PC-3 (cell line): ENCODE measurements at regions not wholly inside any gene's neighbourhood (a gene's known extent, or its start where the extent isn't known, plus 50 kb on each side); places are given as distances from the start of the nearest gene placed in this dataset.

ENCODE experiments used
- ATAC-seq: fragments of 200-7000 bp; cut with Tn5 transposase; 2 replicates; pipeline ENCODE4 v1.9.1; 2020; ENCODE audit warnings: mild to moderate bottlenecking, moderate library complexity
- BruUV-seq: library from RNA; stranded (reverse); fragments of 400-500 nt; replicated peaks from 2 replicates; lab custom pipeline; 2021; lab: Mats Ljungman, UMichigan
- CTCF ChIA-PET: fragments of 300-600 bp; sonication (Branson Sonifier 250); formaldehyde crosslinking; loops from one replicate; lab custom pipeline; 2022; ENCODE audit warnings: antibody characterized with exemption; lab: Charles Lee
- POLR2A ChIA-PET: fragments of 300-600 bp; sonication (Branson Sonifier 250); formaldehyde crosslinking; loops from one replicate; lab custom pipeline; 2022; ENCODE audit warnings: antibody characterized with exemption; ENCODE audit not compliant: unreplicated experiment; lab: Charles Lee
- DNase-seq: peaks from one replicate; pipeline ENCODE4 v3.0.0-alpha.2; 2015
- H2AFZ ChIP-seq: fragments of 300-600 bp; sonication (generic); 2 replicates; pipeline ENCODE4 v1.6.0; 2016; ENCODE audit warnings: antibody characterized with exemption, low read length
- H3F3A ChIP-seq: fragments of 300-600 bp; sonication (generic); one replicate; pipeline ENCODE4 v1.6.0; 2017; ENCODE audit warnings: antibody characterized with exemption, low read length, control low read depth, mild to moderate bottlenecking; ENCODE audit not compliant: unreplicated experiment
- H3K27ac ChIP-seq: fragments of 300-600 bp; sonication (generic); 2 replicates; pipeline ENCODE4 v1.5.1; 2016; ENCODE audit warnings: mild to moderate bottlenecking, low read length
- H3K27me3 ChIP-seq: fragments of 300-600 bp; sonication (generic); 2 replicates; pipeline ENCODE4 v1.6.1; 2016; ENCODE audit warnings: low read length, mixed read lengths
- H3K36me3 ChIP-seq: fragments of 300-600 bp; sonication (generic); 2 replicates; pipeline ENCODE4 v1.6.1; 2016; ENCODE audit warnings: low read depth, mixed run types, low read length, mixed read lengths
- H3K4me1 ChIP-seq: fragments of 300-600 bp; sonication (generic); 2 replicates; pipeline ENCODE4 v1.5.1; 2016; ENCODE audit warnings: low read length; ENCODE audit not compliant: insufficient read depth
- H3K4me2 ChIP-seq: fragments of 300-600 bp; sonication (generic); 2 replicates; pipeline ENCODE4 v1.6.0; 2016; ENCODE audit warnings: low read length
- H3K4me3 ChIP-seq: fragments of 300-600 bp; sonication (generic); 2 replicates; pipeline ENCODE4 v1.5.1; 2016; ENCODE audit warnings: mild to moderate bottlenecking, low read length, mixed read lengths
- H3K79me2 ChIP-seq: fragments of 300-600 bp; sonication (generic); 2 replicates; pipeline ENCODE4 v1.6.1; 2017; ENCODE audit warnings: low read length, mixed read lengths
- H3K9ac ChIP-seq: fragments of 300-600 bp; sonication (generic); 2 replicates; pipeline ENCODE4 v1.6.0; 2016; ENCODE audit warnings: mild to moderate bottlenecking, low read length
- H3K9me2 ChIP-seq: fragments of 300-600 bp; sonication (generic); replicated peaks from 2 replicates; pipeline ENCODE4 v1.6.1; 2016; ENCODE audit warnings: mixed run types, low read length, mixed read lengths
- H3K9me3 ChIP-seq: fragments of 300-600 bp; sonication (generic); 2 replicates; pipeline ENCODE4 v1.6.1; 2016; ENCODE audit warnings: low read length, mixed read lengths
- H4K20me1 ChIP-seq: fragments of 300-600 bp; sonication (generic); 2 replicates; pipeline ENCODE4 v1.6.1; 2016; ENCODE audit warnings: low read length, mixed read lengths
- EZH2 ChIP-seq: fragments of 300-600 bp; sonication (generic); IDR thresholded peaks from one replicate; pipeline ENCODE4 v1.6.1; 2017; ENCODE audit warnings: antibody characterized with exemption, mild to moderate bottlenecking, low read length; ENCODE audit not compliant: unreplicated experiment
- EZH2phosphoT487 ChIP-seq: fragments of 300-600 bp; sonication (generic); IDR thresholded peaks from 2 replicates; pipeline ENCODE4 v1.6.1; 2018; ENCODE audit warnings: mild to moderate bottlenecking, antibody characterized with exemption, low read length, borderline replicate concordance
- intact Hi-C: fragments of 100-400 bp; cut with micrococcal nuclease; formaldehyde crosslinking; loops from 2 replicates; pipeline ENCODE4 v1.9.0; 2023
- TF ChIP-seq, protein P1 (sequence below): fragments of 300-600 bp; sonication (generic); conservative IDR thresholded peaks from 2 replicates; pipeline ENCODE4 v1.5.1; 2017; ENCODE audit warnings: antibody characterized with exemption, low read depth, mild to moderate bottlenecking, low read length

DNA sequence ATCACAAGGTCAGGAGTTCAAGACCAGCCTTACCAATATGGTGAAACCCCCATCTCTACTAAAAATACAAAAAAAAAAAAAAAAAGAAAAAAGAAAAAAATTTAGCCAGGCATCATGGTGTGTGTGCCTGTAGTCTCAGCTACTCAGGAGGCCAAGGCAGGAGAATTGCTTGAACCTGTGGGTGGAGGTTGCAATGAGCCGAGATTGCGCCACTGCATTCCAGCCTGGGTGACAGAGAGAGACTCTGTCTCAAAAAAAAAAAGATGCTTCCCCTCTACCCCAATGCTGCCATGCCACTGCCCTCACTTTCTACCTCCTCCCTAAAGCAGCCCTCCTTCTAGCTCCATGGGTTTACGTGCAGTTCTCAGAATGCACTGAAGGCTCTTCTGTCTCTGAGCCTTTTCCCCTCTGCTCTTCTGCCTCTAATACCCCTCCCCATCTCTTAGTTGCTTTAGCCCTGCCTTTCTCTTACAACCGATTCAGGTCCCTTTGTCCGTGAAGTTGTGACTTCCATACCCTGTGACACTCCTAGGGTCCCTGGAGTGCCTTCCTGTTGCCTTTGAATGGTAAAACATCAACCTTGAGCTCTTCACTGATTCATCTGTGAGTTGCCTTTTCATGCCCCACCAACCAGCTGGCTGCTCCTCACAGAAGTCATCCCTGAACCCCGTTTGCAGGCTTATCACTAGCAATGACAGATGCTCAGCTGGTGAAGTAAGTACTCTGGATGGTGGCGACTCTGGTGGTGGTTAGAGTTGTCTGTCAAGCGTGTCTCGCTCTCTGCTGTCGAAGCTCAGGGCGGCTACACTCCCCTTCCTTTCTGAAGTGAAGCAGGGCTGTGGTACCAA lies 234.9 kb downstream of the RHOU start:
- Histone ChIP-seq H3K27me3 (peaks cover 66% of the 10 kb centered on the region), H3K36me3 (no peaks in the 10 kb centered on the region), H4K20me1 (no peaks in the 10 kb centered on the region), H3K9me3 (no peaks in the 10 kb centered on the region), H3K4me3 (no peak overlapping the region), H3K9ac (no peak overlapping the region), H3K79me2 (no peaks in the 10 kb centered on the region), H3K27ac (no peak overlapping the region), H3K4me2 (no peak overlapping the region), H2AFZ (no peak overlapping the region), H3K9me2 (no peaks in the 10 kb centered on the region), H3K4me1 (no peaks in the 10 kb centered on the region), H3F3A (no peaks in the 10 kb centered on the region)
- no peak for DNase-seq
- BruUV-seq: no TSS peak
- ChIA-PET CTCF (no interaction called here), POLR2A (no interaction called here)
- no peak for ATAC-seq
- TF ChIP-seq EZH2 (no peak), EZH2phosphoT487 (no peak)
- TF ChIP-seq, protein P1, sequence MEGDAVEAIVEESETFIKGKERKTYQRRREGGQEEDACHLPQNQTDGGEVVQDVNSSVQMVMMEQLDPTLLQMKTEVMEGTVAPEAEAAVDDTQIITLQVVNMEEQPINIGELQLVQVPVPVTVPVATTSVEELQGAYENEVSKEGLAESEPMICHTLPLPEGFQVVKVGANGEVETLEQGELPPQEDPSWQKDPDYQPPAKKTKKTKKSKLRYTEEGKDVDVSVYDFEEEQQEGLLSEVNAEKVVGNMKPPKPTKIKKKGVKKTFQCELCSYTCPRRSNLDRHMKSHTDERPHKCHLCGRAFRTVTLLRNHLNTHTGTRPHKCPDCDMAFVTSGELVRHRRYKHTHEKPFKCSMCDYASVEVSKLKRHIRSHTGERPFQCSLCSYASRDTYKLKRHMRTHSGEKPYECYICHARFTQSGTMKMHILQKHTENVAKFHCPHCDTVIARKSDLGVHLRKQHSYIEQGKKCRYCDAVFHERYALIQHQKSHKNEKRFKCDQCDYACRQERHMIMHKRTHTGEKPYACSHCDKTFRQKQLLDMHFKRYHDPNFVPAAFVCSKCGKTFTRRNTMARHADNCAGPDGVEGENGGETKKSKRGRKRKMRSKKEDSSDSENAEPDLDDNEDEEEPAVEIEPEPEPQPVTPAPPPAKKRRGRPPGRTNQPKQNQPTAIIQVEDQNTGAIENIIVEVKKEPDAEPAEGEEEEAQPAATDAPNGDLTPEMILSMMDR: no peak
- intact Hi-C loops: no loop called here

DNA sequence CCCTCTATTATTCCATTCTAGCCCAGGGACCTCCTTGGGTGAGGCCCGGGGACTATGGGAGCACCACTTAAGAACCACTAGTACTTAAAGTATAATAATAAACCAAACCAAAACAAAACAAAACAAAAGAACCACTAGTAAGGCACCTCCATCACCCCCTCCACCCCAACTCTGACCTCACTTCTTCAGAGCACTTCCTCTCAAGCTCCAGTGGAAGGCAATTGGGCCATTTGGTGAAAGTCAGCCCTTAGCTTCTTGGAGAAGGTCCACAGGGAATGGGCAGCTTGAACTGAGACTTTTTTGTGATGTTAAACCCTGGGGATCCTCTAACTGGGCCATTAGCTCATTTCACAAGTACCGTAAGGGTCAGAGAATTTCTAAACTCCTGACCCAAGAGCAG lies 237.3 kb downstream of the RHOU start:
- H3K9ac ChIP-seq: no peak overlapping the region
- H3F3A ChIP-seq: no peaks in the 10 kb centered on the region
- DNase-seq (no peak), ATAC-seq (no peak)
- ChIA-PET POLR2A (no interaction called here), CTCF (no interaction called here)
- no peaks in the 10 kb centered on the region for H4K20me1 ChIP-seq
- H3K4me1 ChIP-seq: no peaks in the 10 kb centered on the region
- H3K4me3 ChIP-seq: no peak overlapping the region
- H3K9me2 ChIP-seq: no peaks in the 10 kb centered on the region
- no TSS peak for BruUV-seq
- H3K36me3 ChIP-seq: no peaks in the 10 kb centered on the region
- intact Hi-C loops: no loop called here
- H2AFZ ChIP-seq: no peak overlapping the region
- H3K27me3 ChIP-seq: peaks cover 75% of the 10 kb centered on the region
- no peak overlapping the region for H3K27ac ChIP-seq
- H3K9me3 ChIP-seq: no peaks in the 10 kb centered on the region
- TF ChIP-seq EZH2 (no peak), EZH2phosphoT487 (no peak)
- TF ChIP-seq, protein P1: no peak
- H3K4me2 ChIP-seq: no peak overlapping the region
- H3K79me2 ChIP-seq: no peaks in the 10 kb centered on the region

DNA sequence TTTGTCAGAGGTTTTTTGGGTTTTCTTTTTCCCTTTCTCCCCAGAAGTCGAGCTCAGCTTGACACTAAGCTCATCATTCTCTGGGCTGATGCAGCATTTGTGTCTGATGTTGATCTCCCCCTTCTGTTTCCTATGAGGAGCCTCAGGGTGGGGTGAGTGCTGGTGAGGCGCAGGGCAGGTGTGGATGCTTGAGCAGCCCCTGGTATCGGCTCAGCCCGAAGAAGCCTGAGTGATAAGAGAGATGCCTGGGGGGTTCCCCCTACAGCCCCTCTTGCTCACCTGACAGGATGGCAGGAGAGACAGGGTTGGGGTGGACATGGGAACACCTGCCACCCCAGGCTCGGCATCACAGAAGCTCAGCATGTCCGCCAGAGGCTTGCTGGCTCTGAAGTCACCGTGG lies 239.0 kb downstream of the RHOU start:
- CTCF ChIA-PET: no interaction called here
- peaks cover 88% of the 10 kb centered on the region for H3K27me3 ChIP-seq

More for the DNA sequence above, 239.0 kb downstream of the RHOU start:
- Histone ChIP-seq H3K9me2 (no peaks in the 10 kb centered on the region), H3K9me3 (no peaks in the 10 kb centered on the region), H2AFZ (no peak overlapping the region), H3F3A (no peaks in the 10 kb centered on the region), H3K4me3 (no peak overlapping the region), H3K27ac (no peak overlapping the region), H3K4me2 (no peak overlapping the region), H3K36me3 (no peaks in the 10 kb centered on the region), H3K4me1 (no peaks in the 10 kb centered on the region), H3K9ac (no peak overlapping the region), H4K20me1 (no peaks in the 10 kb centered on the region), H3K79me2 (no peaks in the 10 kb centered on the region)
- POLR2A ChIA-PET: no interaction called here
- ATAC-seq (no peak), DNase-seq (no peak)
- intact Hi-C loops: no loop called here
- TF ChIP-seq, protein P1: no peak
- TF ChIP-seq EZH2: no peak
- TF ChIP-seq EZH2phosphoT487: no peak
- BruUV-seq: no TSS peak
